HG03196 (cell line): ENCODE measurements at regions not wholly inside any gene's neighbourhood (a gene's known extent, or its start where the extent isn't known, plus 50 kb on each side); places are given as distances from the start of the nearest gene placed in this dataset.

Experiments
- ATAC-seq: cut with Tn5 transposase; IDR thresholded peaks from one replicate; pipeline ENCODE4 v1.9.1; 2021; ENCODE audit not compliant: unreplicated experiment

GRCh38 chr4:74610491-74610890, 165.6 kb downstream of the AREG start:
- ATAC-seq = no peak

GRCh38 chr4:74612837-74613236, 167.9 kb downstream of the AREG start:
- ATAC-seq = no peak

GRCh38 chr4:74613266-74613665, 168.3 kb downstream of the AREG start:
- ATAC-seq = no peak

GRCh38 chr4:74615411-74615810, 170.5 kb downstream of the AREG start:
- no peak for ATAC-seq

- ATAC-seq = no peak
Observed at GRCh38 chr4:74618166-74618565, 173.2 kb downstream of the AREG start.

GRCh38 chr4:74618659-74619058, 173.7 kb downstream of the AREG start:
- ATAC-seq = no peak

- ATAC-seq = no peak
Observed at GRCh38 chr4:74619931-74620702, 174.2 kb downstream of the BTC start.

GRCh38 chr4:74621616-74622015, 172.7 kb downstream of the BTC start:
- no peak for ATAC-seq

- ATAC-seq = peak; percentile 64
Observed at GRCh38 chr4:74623041-74623440, 171.3 kb downstream of the BTC start.

GRCh38 chr4:74624351-74625151, 169.8 kb downstream of the BTC start:
- ATAC-seq = no peak

- no peak for ATAC-seq
Observed at GRCh38 chr4:74625981-74626380, 168.3 kb downstream of the BTC start.

- ATAC-seq = no peak
Observed at GRCh38 chr4:74627093-74627492, 167.2 kb downstream of the BTC start.

GRCh38 chr4:74627504-74627903, 166.8 kb downstream of the BTC start:
- ATAC-seq = no peak

- no peak for ATAC-seq
Observed at GRCh38 chr4:74628852-74629620, 165.3 kb downstream of the BTC start.

- ATAC-seq = no peak
Observed at GRCh38 chr4:74630551-74630950, 163.8 kb downstream of the BTC start.

- no peak for ATAC-seq
Observed at GRCh38 chr4:74631338-74631737, 163.0 kb downstream of the BTC start.

GRCh38 chr4:74631988-74632387, 162.3 kb downstream of the BTC start:
- no peak for ATAC-seq

GRCh38 chr4:74632634-74633033, 161.7 kb downstream of the BTC start:
- ATAC-seq = no peak

GRCh38 chr4:74635074-74635473, 159.2 kb downstream of the BTC start:
- no peak for ATAC-seq

- ATAC-seq = no peak
Observed at GRCh38 chr4:74635490-74636123, 158.7 kb downstream of the BTC start.

GRCh38 chr4:74638001-74638400, 156.3 kb downstream of the BTC start:
- no peak for ATAC-seq
